Prostate gland (tissue), 2 donors: ENCODE measurements at regions not wholly inside any gene's neighbourhood (a gene's known extent, or its start where the extent isn't known, plus 50 kb on each side); places are given as distances from the start of the nearest gene placed in this dataset.

Source experiments
- DNase-seq: peaks from one replicate; pipeline ENCODE4 v3.0.0-alpha.2; 2019; ENCODE audit warnings: low spot score
- H3K27ac ChIP-seq, 2 donors: fragments of 200-600 bp; sonication (generic); 2 replicates each; pipeline ENCODE4 v1.5.1; 2017 to 2019
- H3K27me3 ChIP-seq: fragments of 200-600 bp; sonication (generic); replicated peaks from 2 replicates; pipeline ENCODE4 v1.5.1; 2019; ENCODE audit not compliant: insufficient read depth
- H3K36me3 ChIP-seq, 2 donors: fragments of 200-600 bp; sonication (generic); 1 replicate in 1 of 2; 2 replicates in 1 of 2; pipeline versions ENCODE4 v1.5.1 to v1.8.1; 2017 to 2019
- H3K4me1 ChIP-seq: fragments of 200-600 bp; sonication (generic); replicated peaks from 2 replicates; pipeline ENCODE4 v1.5.1; 2019
- H3K4me3 ChIP-seq, 2 donors: fragments of 200-600 bp; sonication (generic); 2 replicates each; pipeline ENCODE4 v1.5.1; 2017 to 2019
- H3K9me3 ChIP-seq: fragments of 200-600 bp; sonication (generic); 2 replicates; pipeline ENCODE4 v1.5.1; 2017
- POLR2A ChIP-seq: fragments of 450-650 bp; IDR thresholded peaks from one replicate; pipeline ENCODE4 v1.6.1; 2016; ENCODE audit warnings: antibody characterized with exemption, mild to moderate bottlenecking
- POLR2AphosphoS5 ChIP-seq: sonication (generic); formaldehyde crosslinking; IDR thresholded peaks from one replicate; pipeline ENCODE4 v1.6.1; 2017; ENCODE audit warnings: antibody characterized with exemption
- WGBS: methylation state at CpG from one replicate; pipeline ENCODE4 v1.1.5; 2018; 5-methylcytosine and 5-hydroxymethylcytosine counted together
- intact Hi-C: fragments of 100-400 bp; cut with DNase I; formaldehyde crosslinking; loops from one replicate; pipeline ENCODE4 v1.14.2; 2022
- TF ChIP-seq, protein P1 (sequence below), 4 experiments: fragments of 200-600 bp in 2 of 4; fragments of 450-650 bp in 2 of 4; sonication (generic) in 2 of 4; IDR thresholded peaks; 1 replicate in 3 of 4; 2 replicates in 1 of 4; pipeline ENCODE4 v1.5.1; 2016 to 2019; ENCODE audit warnings: antibody characterized with exemption in 4 of 4, mild to moderate bottlenecking in 2 of 4, moderate library complexity in 2 of 4

DNA sequence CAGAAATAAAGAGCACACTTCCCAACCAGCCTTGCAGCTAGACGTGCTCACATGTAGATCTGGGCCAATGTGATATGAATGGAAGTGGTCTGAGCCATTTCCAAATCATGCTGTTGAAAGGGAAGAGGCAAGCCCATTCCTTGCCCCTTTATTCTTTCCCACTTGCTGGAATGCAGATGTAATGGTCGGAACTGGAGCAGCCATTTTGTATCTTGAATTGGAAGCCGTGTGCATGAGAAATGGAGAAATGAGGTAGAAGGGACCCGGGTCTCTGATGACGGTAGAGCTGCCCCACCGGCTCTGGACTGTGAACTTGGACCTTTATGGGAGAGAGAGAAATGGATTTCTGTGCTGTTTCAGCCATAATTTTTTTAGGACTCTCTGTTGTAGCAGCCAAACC lies 54.8 kb upstream of the STX16 start:
- no peaks in the 10 kb centered on the region for H3K4me1 ChIP-seq
- no peaks in the 10 kb centered on the region for H3K27me3 ChIP-seq
- H3K4me3 ChIP-seq: no peak overlapping the region
- no peak for DNase-seq
- H3K9me3 ChIP-seq: no peaks in the 10 kb centered on the region
- intact Hi-C loops: loop anchor here (2.0 kb wide), 2 partner anchors 43 to 55 kb away; partner anchors contain the start of gene STX16
- WGBS: 96% methylated on average over 6 of the region's 6 CpGs
- H3K36me3 ChIP-seq: no peaks in the 10 kb centered on the region
- no peak overlapping the region for H3K27ac ChIP-seq
- TF ChIP-seq, protein P1, sequence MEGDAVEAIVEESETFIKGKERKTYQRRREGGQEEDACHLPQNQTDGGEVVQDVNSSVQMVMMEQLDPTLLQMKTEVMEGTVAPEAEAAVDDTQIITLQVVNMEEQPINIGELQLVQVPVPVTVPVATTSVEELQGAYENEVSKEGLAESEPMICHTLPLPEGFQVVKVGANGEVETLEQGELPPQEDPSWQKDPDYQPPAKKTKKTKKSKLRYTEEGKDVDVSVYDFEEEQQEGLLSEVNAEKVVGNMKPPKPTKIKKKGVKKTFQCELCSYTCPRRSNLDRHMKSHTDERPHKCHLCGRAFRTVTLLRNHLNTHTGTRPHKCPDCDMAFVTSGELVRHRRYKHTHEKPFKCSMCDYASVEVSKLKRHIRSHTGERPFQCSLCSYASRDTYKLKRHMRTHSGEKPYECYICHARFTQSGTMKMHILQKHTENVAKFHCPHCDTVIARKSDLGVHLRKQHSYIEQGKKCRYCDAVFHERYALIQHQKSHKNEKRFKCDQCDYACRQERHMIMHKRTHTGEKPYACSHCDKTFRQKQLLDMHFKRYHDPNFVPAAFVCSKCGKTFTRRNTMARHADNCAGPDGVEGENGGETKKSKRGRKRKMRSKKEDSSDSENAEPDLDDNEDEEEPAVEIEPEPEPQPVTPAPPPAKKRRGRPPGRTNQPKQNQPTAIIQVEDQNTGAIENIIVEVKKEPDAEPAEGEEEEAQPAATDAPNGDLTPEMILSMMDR (IDR thresholded peaks at IDR 0.05): no peak
- no peak for TF ChIP-seq POLR2AphosphoS5
- TF ChIP-seq POLR2A: no peak

DNA sequence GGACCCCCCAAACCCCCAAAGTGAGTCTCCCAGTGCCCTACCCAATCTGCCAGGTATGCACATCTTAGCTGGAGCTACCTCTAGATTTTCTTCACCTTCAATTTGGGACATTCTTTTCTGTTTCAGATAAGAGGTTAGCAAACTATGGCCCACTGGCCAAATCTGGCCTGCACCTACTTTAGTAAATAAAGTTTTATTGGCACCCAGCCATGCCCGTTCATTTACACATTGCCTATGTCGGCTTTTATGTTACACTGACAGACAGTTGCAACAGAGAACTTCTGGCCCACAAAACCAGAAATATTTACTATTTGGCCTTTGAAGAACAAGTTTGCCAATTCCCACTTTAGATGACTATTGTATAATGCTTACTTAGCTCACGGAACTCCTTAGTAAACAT lies 55.9 kb upstream of the STX16 start:
- H3K4me1 ChIP-seq: no peaks in the 10 kb centered on the region
- intact Hi-C loops: no loop called here

DNA sequence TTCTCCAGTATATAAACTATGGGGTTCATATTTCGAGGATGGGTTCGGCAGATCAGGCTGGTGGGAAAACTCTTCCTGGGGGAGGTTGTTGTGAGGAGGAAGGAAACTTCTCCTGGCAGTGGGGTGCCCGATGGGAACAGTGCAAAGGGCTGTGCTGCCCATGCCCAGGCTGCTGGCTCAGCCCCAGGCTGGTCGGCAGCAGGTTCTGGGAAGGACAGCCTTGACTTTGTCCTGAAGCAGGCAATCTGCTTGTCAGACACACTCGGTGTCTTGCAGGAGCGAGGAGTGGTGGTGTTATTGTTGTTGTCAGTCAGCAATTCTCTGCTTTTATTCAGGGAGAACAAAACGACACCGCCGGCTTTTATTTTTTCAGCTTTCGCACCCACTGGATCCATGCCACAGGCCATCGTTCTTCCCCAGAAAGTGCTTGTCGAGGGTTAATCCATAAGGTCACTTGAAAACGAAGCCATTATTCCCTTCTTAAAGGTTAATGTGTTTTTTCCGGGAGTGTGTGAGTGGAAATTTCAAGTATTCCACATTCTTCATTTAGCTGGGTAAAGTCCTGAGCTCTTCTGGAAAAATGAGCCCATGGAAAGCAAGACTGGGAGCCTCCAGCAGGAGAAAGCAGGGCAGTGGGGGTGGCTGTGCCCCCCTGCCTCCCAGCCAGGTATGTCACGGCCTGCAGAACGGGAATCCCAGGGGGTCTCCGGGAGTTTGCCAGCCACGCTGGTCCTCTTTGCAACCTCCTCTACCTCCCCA lies 57.0 kb upstream of the STX16 start:
- no peak overlapping the region for H3K4me3 ChIP-seq
- no peak for DNase-seq
- H3K27ac ChIP-seq: no peak overlapping the region
- no peaks in the 10 kb centered on the region for H3K36me3 ChIP-seq
- H3K9me3 ChIP-seq: no peaks in the 10 kb centered on the region
- 74% methylated on average over 18 of the region's 18 CpGs for WGBS
- intact Hi-C loops: no loop called here
- H3K4me1 ChIP-seq: no peaks in the 10 kb centered on the region
- TF ChIP-seq POLR2AphosphoS5 (no peak), POLR2A (no peak)
- TF ChIP-seq, protein P1 (IDR thresholded peaks at IDR 0.05): no peak
- no peaks in the 10 kb centered on the region for H3K27me3 ChIP-seq

More for the DNA sequence above, 55.9 kb upstream of the STX16 start:
- no peaks in the 10 kb centered on the region for H3K27me3 ChIP-seq
- no peak overlapping the region for H3K4me3 ChIP-seq
- TF ChIP-seq, protein P1 (IDR thresholded peaks at IDR 0.05): no peak
- TF ChIP-seq POLR2AphosphoS5 (no peak), POLR2A (no peak)
- no peaks in the 10 kb centered on the region for H3K36me3 ChIP-seq
- WGBS: 48% methylated on average over 3 of the region's 3 CpGs
- no peaks in the 10 kb centered on the region for H3K9me3 ChIP-seq
- DNase-seq: no peak
- no peak overlapping the region for H3K27ac ChIP-seq

DNA sequence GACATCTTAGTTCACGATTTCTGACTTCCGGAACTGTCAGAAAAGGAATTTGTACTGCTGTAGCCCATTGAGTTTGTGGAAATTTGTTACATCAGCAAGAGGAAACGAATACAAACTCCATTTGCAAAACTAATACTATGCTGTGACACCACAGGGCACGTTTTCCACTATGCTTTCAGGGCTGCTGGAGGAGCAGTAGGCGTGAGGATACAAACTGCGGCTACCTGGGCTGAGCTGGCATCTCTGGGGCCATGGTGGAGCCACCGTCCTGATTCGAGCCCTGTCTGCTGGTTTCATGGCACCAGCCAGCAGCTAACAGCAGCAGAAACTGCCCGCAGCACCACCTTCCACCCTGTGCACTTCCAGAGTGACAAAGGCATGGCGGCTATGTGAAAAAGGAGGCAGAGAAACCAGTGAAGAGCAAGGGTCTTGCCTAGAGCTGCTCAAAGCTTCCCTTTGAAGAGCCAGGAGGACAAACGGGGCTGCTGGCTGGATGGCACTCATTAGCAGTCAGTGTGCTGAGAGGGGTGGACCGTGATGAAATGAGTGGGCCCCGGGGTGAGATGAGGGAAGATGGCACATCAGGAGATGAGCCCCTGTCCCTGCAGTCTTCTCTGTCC lies 58.9 kb upstream of the STX16 start:
- no peak for DNase-seq
- WGBS: 88% methylated on average over 13 of the region's 13 CpGs
- no peak overlapping the region for H3K4me3 ChIP-seq
- H3K27me3 ChIP-seq: no peaks in the 10 kb centered on the region
- no peak overlapping the region for H3K27ac ChIP-seq
- no peaks in the 10 kb centered on the region for H3K36me3 ChIP-seq
- no peaks in the 10 kb centered on the region for H3K4me1 ChIP-seq
- intact Hi-C loops: no loop called here
- TF ChIP-seq POLR2A (no peak), POLR2AphosphoS5 (no peak)
- TF ChIP-seq, protein P1 (IDR thresholded peaks at IDR 0.05): no peak
- no peaks in the 10 kb centered on the region for H3K9me3 ChIP-seq
